Sigmoid colon (tissue), 6 donors: ENCODE measurements at regions not wholly inside any gene's neighbourhood (a gene's known extent, or its start where the extent isn't known, plus 50 kb on each side); places are given as distances from the start of the nearest gene placed in this dataset.

Experiments
- DNase-seq: peaks from one replicate; pipeline ENCODE4 v3.0.0-alpha.2; 2019
- H3K27ac ChIP-seq, 4 donors: fragments of 200-600 bp; sonication (generic); one replicate each; pipeline ENCODE4 v1.5.1; 2016 to 2019; ENCODE audit warnings: mild to moderate bottlenecking in 1 of 4
- H3K27me3 ChIP-seq, 3 donors: fragments of 200-600 bp; sonication (generic); one replicate each; pipeline ENCODE4 v1.5.1; 2019; ENCODE audit warnings: mild to moderate bottlenecking in 1 of 3
- H3K36me3 ChIP-seq, 4 donors: fragments of 200-600 bp; sonication (generic); one replicate each; pipeline ENCODE4 v1.5.1; 2016 to 2019
- H3K4me1 ChIP-seq, 4 donors: fragments of 200-600 bp; sonication (generic); one replicate each; pipeline ENCODE4 v1.5.1; 2017 to 2019
- H3K4me3 ChIP-seq, 4 donors: fragments of 200-600 bp; sonication (generic); one replicate each; pipeline ENCODE4 v1.5.1; 2017 to 2019; ENCODE audit warnings: mild to moderate bottlenecking in 2 of 4, moderate library complexity in 1 of 4
- H3K9me3 ChIP-seq, 4 donors: fragments of 200-600 bp in 3 of 4; sonication (generic) in 3 of 4; one replicate each; pipeline versions ENCODE4 v1.5.1 to v1.6.1; 2013 to 2019
- CTCF ChIP-seq, 4 experiments: fragments of 450-650 bp in 3 of 4; fragments of 200-600 bp in 1 of 4; IDR thresholded peaks; one replicate each; pipeline ENCODE4 v1.5.1; 2016 to 2019; ENCODE audit warnings: antibody characterized with exemption in 4 of 4, mild to moderate bottlenecking in 3 of 4, moderate library complexity in 2 of 4
- EP300 ChIP-seq, 4 donors: sonication (generic); formaldehyde crosslinking; IDR thresholded peaks; one replicate each; pipeline ENCODE4 v1.6.1; 2017; ENCODE audit warnings: antibody characterized with exemption in 4 of 4
- POLR2A ChIP-seq, 2 donors: fragments of 450-650 bp; IDR thresholded peaks; one replicate each; pipeline ENCODE4 v1.6.1; 2016; ENCODE audit warnings: antibody characterized with exemption in 2 of 2, mild to moderate bottlenecking in 2 of 2, moderate library complexity in 2 of 2
- POLR2AphosphoS5 ChIP-seq, 4 donors: sonication (generic); formaldehyde crosslinking; IDR thresholded peaks; one replicate each; pipeline ENCODE4 v1.6.1; 2017; ENCODE audit warnings: antibody characterized with exemption in 4 of 4
- WGBS, 2 donors: extraction: QIAGEN DNeasy Blood & Tissue Kit; methylation state at CpG; one replicate each; pipeline ENCODE4 v1.1.7; 2013; 5-methylcytosine and 5-hydroxymethylcytosine counted together
- intact Hi-C: fragments of 100-400 bp; cut with DNase I; formaldehyde crosslinking; loops from one replicate; pipeline ENCODE4 v1.15.1; 2023
- donor health status: healthy with polysubstance abuse.
- donor health status: healthy.

GRCh38 chr4:77538144-77538543, 67.5 kb upstream of the CXCL13 start:
- Histone ChIP-seq H3K27ac (no peak overlapping the region), H3K4me3 (no peak overlapping the region), H3K9me3 (peaks cover 0 to 4% (median 0%) of the 10 kb centered on the region in 4 donors), H3K4me1 (peaks cover 0 to 17% (median 4%) of the 10 kb centered on the region in 4 donors), H3K27me3 (no peaks in the 10 kb centered on the region), H3K36me3 (no peaks in the 10 kb centered on the region)
- DNase-seq: no peak
- intact Hi-C loops: no loop called here
- TF ChIP-seq CTCF (IDR thresholded peaks at IDR 0.05) (no peak), POLR2A (IDR thresholded peaks at IDR 0.05) (no peak), EP300 (IDR thresholded peaks at IDR 0.05) (no peak), POLR2AphosphoS5 (IDR thresholded peaks at IDR 0.05) (no peak)

- H3K4me1 ChIP-seq: peaks cover 0 to 17% (median 4%) of the 10 kb centered on the region in 4 donors
- TF ChIP-seq POLR2A (IDR thresholded peaks at IDR 0.05): no peak
- no peak for TF ChIP-seq POLR2AphosphoS5 (IDR thresholded peaks at IDR 0.05)
- no peak for TF ChIP-seq EP300 (IDR thresholded peaks at IDR 0.05)
- no peak for TF ChIP-seq CTCF (IDR thresholded peaks at IDR 0.05)
- H3K4me3 ChIP-seq: no peak overlapping the region
- H3K27me3 ChIP-seq: no peaks in the 10 kb centered on the region
- no peak for DNase-seq
- no peak overlapping the region for H3K27ac ChIP-seq
- H3K9me3 ChIP-seq: peaks cover 0 to under 1% (median 0%) of the 10 kb centered on the region in 4 donors
- H3K36me3 ChIP-seq: no peaks in the 10 kb centered on the region
- 17 to 55% methylated on average over 4 of the region's 4 CpGs for WGBS, 2 donors
- intact Hi-C loops: no loop called here
Observed at GRCh38 chr4:77538574-77539157, 67.0 kb upstream of the CXCL13 start.
